ENCODE measurements at regions not wholly inside any gene's neighbourhood (a gene's known extent, or its start where the extent isn't known, plus 50 kb on each side); places are given as distances from the start of the nearest gene placed in this dataset.

DNA sequence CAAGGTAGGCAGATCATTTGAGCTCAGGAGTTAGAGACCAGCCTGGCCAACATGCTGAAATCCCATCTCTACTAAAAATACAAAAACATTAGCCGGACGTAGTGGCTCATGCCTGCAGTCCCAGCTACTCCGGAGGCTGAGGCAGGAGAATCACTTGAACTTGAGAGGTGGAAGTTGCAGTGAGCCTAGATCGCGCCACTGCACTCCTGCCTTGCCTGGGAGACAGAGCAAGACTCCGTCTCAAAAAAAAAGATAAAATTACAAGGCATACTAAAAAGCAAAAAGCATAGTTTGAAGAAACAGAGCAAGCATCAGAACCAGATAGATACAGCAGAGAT, 61.2 kb upstream of the CDC42BPA start:
- Histone ChIP-seq H3K36me3 (ENCODE audit: insufficient read depth, low read length) (no peaks in the 10 kb centered on the region), H3K4me3 (no peak overlapping the region), H3K9ac (ENCODE audit: insufficient read length) (no peak overlapping the region), H3K9me3 (ENCODE audit: low read depth, low read length) (no peaks in the 10 kb centered on the region), H3K27ac (no peak overlapping the region)
- no peak for DNase-seq (ENCODE audit: low read depth, low spot score)
- TF ChIP-seq FOXP2 (optimal IDR thresholded peaks at IDR 0.05; ENCODE audit: control extremely low read depth, extremely low read length, insufficient read depth) = no peak
- no peak for TF ChIP-seq EZH2 (IDR thresholded peaks at IDR 0.05)
- no peak for TF ChIP-seq POLR2AphosphoS5 (IDR thresholded peaks at IDR 0.05; ENCODE audit: borderline replicate concordance, low read depth, low read length)

DNA sequence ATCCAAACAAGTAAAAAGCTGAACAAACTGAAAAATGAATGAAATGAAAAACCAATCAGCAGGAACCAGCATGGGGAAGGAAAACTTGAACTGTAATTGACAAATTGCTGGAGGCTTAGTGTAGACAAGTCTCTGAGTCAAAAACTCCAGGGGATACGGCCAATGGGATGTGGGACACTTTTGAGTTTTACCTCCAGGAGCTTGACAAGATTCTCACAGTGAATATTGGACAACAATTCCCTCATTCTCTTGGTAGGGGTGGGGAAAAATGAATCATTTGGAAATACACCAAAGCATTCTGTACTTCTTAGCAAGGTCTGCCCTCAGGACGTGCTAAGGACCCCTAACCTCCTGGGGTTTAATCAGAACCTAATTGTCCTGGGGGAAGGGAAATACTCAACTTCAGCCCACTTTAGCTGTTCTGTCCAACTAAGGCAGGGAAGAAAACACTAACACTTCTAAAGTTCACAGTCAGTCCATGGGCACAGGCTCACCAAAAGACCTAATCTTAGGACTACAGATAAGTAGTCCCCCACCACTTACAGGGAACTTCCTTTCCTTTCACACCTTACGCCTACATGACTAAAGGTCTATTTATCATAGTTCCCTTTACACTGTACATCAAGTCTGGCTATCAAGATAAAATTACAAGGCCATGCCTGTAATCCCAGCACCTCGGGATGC, 60.7 kb upstream of the CDC42BPA start:
- Histone ChIP-seq H3K9ac (ENCODE audit: insufficient read length) (no peak overlapping the region), H3K36me3 (ENCODE audit: insufficient read depth, low read length) (no peaks in the 10 kb centered on the region)
- no peak for DNase-seq (ENCODE audit: low read depth, low spot score)

DNA sequence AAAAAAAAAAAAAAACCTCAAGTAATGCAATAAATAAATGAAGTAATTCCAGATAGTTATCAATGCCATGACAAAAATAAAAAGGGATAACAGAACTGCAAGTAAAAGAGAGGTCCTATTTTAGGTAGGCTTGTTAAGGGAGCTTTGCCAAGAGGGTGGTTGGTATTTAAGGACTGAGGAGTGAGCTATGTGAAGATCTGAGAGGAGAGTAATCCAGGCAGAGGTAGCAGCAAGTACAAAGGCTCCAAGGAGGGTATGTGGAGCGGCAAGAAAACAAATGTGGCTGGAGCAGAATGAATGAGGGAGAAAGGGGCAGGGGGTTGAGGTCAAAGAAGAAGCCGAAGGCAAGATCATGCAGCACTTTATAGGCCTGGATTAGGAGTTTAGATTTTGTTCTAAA, 59.9 kb upstream of the CDC42BPA start:
- no peak for TF ChIP-seq EZH2 (IDR thresholded peaks at IDR 0.05)
- TF ChIP-seq POLR2AphosphoS5 (IDR thresholded peaks at IDR 0.05; ENCODE audit: borderline replicate concordance, low read depth, low read length) = no peak
- TF ChIP-seq FOXP2 (optimal IDR thresholded peaks at IDR 0.05; ENCODE audit: control extremely low read depth, extremely low read length, insufficient read depth) = no peak
- no peak overlapping the region for H3K27ac ChIP-seq
- no peak for DNase-seq (ENCODE audit: low read depth, low spot score)

More for the DNA sequence above, 60.7 kb upstream of the CDC42BPA start:
- H3K9me3 ChIP-seq (ENCODE audit: low read depth, low read length) = no peaks in the 10 kb centered on the region
- no peak overlapping the region for H3K27ac ChIP-seq
- no peak overlapping the region for H3K4me3 ChIP-seq
- TF ChIP-seq POLR2AphosphoS5 (IDR thresholded peaks at IDR 0.05; ENCODE audit: borderline replicate concordance, low read depth, low read length) (no peak), FOXP2 (optimal IDR thresholded peaks at IDR 0.05; ENCODE audit: control extremely low read depth, extremely low read length, insufficient read depth) (no peak), EZH2 (IDR thresholded peaks at IDR 0.05) (no peak)

DNA sequence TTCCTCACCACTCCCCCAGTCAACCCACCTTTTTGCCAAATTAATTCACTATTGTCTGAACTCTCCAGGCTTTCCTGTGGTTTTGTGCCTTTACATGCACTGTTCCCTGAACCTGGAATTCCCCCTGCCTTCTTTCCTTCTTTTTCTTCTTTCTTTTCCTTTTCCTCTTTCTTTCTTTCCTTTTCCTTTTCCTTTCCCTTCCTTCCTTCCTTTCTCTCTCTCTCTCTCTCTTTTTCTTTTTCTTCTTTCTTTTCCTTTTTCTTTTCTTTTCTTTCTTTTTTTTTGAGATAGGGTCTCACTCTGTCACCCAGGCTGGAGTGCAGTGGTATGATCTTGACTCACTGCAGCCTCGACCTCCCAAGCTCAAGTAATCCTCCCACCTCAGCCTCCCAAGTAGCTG, 56.6 kb upstream of the CDC42BPA start:
- H3K9ac ChIP-seq (ENCODE audit: insufficient read length) = no peak overlapping the region
- no peaks in the 10 kb centered on the region for H3K9me3 ChIP-seq (ENCODE audit: low read depth, low read length)
- TF ChIP-seq POLR2AphosphoS5 (IDR thresholded peaks at IDR 0.05; ENCODE audit: borderline replicate concordance, low read depth, low read length) (no peak), FOXP2 (optimal IDR thresholded peaks at IDR 0.05; ENCODE audit: control extremely low read depth, extremely low read length, insufficient read depth) (no peak), EZH2 (IDR thresholded peaks at IDR 0.05) (no peak)
- no peak overlapping the region for H3K27ac ChIP-seq
- DNase-seq (ENCODE audit: low read depth, low spot score) = no peak
- no peak overlapping the region for H3K4me3 ChIP-seq
- no peaks in the 10 kb centered on the region for H3K36me3 ChIP-seq (ENCODE audit: insufficient read depth, low read length)

More for the DNA sequence above, 59.9 kb upstream of the CDC42BPA start:
- H3K4me3 ChIP-seq = no peak overlapping the region
- H3K9ac ChIP-seq (ENCODE audit: insufficient read length) = no peak overlapping the region
- no peaks in the 10 kb centered on the region for H3K9me3 ChIP-seq (ENCODE audit: low read depth, low read length)
- no peaks in the 10 kb centered on the region for H3K36me3 ChIP-seq (ENCODE audit: insufficient read depth, low read length)

DNA sequence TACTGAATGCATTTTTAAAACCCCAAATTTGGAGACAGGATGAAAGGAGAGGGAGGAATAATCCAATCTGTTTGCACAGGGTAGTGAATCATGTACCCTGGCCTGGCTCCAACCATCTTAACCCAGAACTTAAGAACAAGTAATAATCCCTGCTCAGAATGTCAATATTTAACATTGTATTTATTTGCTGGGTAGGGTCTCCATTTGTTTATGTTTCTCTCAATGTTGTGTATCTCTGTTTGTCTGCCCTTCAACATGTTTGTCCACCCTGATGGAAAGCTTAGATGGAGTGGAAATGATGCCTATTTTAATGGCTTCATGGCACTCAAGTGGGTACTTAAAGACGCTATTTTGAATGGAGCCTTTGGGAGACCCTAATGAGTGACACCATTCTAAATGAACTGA, 54.4 kb upstream of the CDC42BPA start:
- TF ChIP-seq EZH2 (IDR thresholded peaks at IDR 0.05) = no peak
- no peak for TF ChIP-seq FOXP2 (optimal IDR thresholded peaks at IDR 0.05; ENCODE audit: control extremely low read depth, extremely low read length, insufficient read depth)
- Histone ChIP-seq H3K4me3 (no peak overlapping the region), H3K9me3 (ENCODE audit: low read depth, low read length) (no peaks in the 10 kb centered on the region), H3K27ac (no peak overlapping the region), H3K36me3 (ENCODE audit: insufficient read depth, low read length) (no peaks in the 10 kb centered on the region), H3K9ac (ENCODE audit: insufficient read length) (no peak overlapping the region)
- no peak for DNase-seq (ENCODE audit: low read depth, low spot score)

DNA sequence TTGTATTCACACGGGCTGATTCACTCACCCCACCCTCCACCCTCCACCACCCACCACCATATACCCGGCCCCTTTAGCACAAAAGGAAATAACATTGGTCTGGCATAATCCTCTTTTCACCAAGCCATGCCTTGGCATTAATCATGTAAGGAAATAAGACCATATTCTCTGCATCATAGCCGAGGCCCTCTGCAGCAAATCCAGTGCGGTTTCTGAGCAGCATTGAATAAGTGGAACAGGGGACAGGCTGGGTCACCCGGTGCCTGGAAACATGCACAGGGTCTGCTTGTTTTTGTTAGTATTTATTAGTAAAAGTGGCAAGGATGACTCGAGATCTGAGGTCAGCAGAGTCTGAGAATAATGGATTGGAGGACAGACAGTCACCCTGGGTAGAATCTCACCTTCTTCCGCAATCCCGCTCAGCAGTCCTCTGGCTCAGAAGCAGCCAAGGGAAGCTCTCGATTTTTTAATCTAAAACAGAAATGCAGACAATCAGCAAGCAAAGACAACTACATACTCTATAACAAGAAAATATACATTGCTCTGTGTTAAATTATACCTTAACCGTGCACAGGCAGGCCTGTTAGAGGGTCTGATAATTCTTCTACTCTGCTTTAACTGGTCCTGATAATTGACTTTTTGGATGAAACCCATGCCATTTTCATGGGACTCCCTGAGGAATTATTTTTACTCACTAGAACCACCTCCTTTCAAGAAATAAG, 52.4 kb upstream of the CDC42BPA start:
- no peak overlapping the region for H3K9ac ChIP-seq (ENCODE audit: insufficient read length)
- H3K27ac ChIP-seq = no peak overlapping the region
- DNase-seq (ENCODE audit: low read depth, low spot score) = no peak
- H3K9me3 ChIP-seq (ENCODE audit: low read depth, low read length) = no peaks in the 10 kb centered on the region
- H3K4me3 ChIP-seq = no peak overlapping the region
- TF ChIP-seq FOXP2 (optimal IDR thresholded peaks at IDR 0.05; ENCODE audit: control extremely low read depth, extremely low read length, insufficient read depth) = no peak
- no peak for TF ChIP-seq EZH2 (IDR thresholded peaks at IDR 0.05)
- no peak for TF ChIP-seq POLR2AphosphoS5 (IDR thresholded peaks at IDR 0.05; ENCODE audit: borderline replicate concordance, low read depth, low read length)
- H3K36me3 ChIP-seq (ENCODE audit: insufficient read depth, low read length) = no peaks in the 10 kb centered on the region

DNA sequence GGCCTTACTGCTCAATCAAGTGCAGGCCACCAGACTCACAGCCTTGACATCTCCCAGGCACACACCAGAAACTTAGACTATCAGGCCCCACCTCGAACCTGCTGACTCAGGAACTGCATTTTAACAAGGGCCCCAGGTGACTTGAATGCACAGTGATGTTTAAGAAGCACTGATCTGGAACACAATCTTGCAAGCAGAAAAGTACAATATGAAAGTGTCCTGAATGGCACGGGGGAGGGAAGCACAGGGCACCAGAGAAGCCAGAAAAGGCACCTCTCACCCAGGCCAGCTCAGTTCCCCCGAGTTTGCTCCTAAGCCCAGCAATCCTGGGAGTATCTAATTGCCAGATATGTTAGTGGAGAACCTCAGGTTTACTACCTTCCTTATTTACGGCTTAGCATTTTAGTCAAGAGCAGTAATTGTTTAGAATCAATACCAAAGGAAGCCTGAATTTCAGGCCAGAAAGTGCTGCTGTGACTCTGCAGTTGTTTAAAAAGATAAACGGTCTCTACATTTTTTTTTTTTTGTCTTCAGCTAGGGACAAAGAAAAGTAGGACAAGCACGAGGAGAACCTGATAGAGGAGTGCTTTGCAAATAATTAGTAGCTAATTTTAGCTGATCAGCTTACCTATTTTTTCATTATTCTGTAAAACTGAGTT, 50.9 kb upstream of the CDC42BPA start:
- no peaks in the 10 kb centered on the region for H3K9me3 ChIP-seq (ENCODE audit: low read depth, low read length)
- H3K27ac ChIP-seq = no peak overlapping the region
- H3K4me3 ChIP-seq = no peak overlapping the region
- TF ChIP-seq EZH2 (IDR thresholded peaks at IDR 0.05) (no peak), POLR2AphosphoS5 (IDR thresholded peaks at IDR 0.05; ENCODE audit: borderline replicate concordance, low read depth, low read length) (no peak), FOXP2 (optimal IDR thresholded peaks at IDR 0.05; ENCODE audit: control extremely low read depth, extremely low read length, insufficient read depth) (no peak)
- H3K9ac ChIP-seq (ENCODE audit: insufficient read length) = no peak overlapping the region
- no peak for DNase-seq (ENCODE audit: low read depth, low spot score)
- no peaks in the 10 kb centered on the region for H3K36me3 ChIP-seq (ENCODE audit: insufficient read depth, low read length)

All from SK-N-MC (cell line).